Endodermal cell (in vitro differentiated cells): ENCODE measurements at regions not wholly inside any gene's neighbourhood (a gene's known extent, or its start where the extent isn't known, plus 50 kb on each side); places are given as distances from the start of the nearest gene placed in this dataset.

Experiments used
- DNase-seq: peaks from one replicate; pipeline ENCODE4 v3.0.0-alpha.2; 2017
- H3K27ac ChIP-seq: 2 replicates; pipeline ENCODE4 v1.5.1; 2013; ENCODE audit warnings: mild to moderate bottlenecking, low read depth, low read length, moderate library complexity
- H3K27me3 ChIP-seq: 2 replicates; pipeline ENCODE4 v1.6.1; 2013; ENCODE audit warnings: mild to moderate bottlenecking, low read length, moderate library complexity; ENCODE audit not compliant: insufficient read depth, control insufficient read depth, poor library complexity, severe bottlenecking
- H3K36me3 ChIP-seq: 2 replicates; pipeline ENCODE4 v1.7.0; 2013; ENCODE audit warnings: mild to moderate bottlenecking, low read length, moderate library complexity; ENCODE audit not compliant: control insufficient read depth, insufficient read depth
- H3K4me1 ChIP-seq: one replicate; pipeline ENCODE4 v1.7.0; 2013; ENCODE audit warnings: low read length; ENCODE audit not compliant: control insufficient read depth, insufficient read depth
- H3K4me3 ChIP-seq: 2 replicates; pipeline ENCODE4 v1.5.1; 2013; ENCODE audit warnings: mild to moderate bottlenecking, low read length, moderate library complexity
- H3K9ac ChIP-seq: 2 replicates; pipeline ENCODE4 v1.6.1; 2013; ENCODE audit warnings: mild to moderate bottlenecking, low read length, moderate library complexity; ENCODE audit not compliant: poor library complexity, severe bottlenecking; ENCODE audit errors: extremely low read depth
- H3K9me3 ChIP-seq: 2 replicates; pipeline ENCODE4 v1.6.1; 2013; ENCODE audit warnings: mild to moderate bottlenecking, low read length, moderate library complexity; ENCODE audit not compliant: control insufficient read depth
- H3K27ac Mint-ChIP-seq: 2 replicates; pipeline ENCODE4 v1.8.0; 2020; ENCODE audit warnings: mixed read lengths
- H3K27me3 Mint-ChIP-seq: 2 replicates; pipeline ENCODE4 v1.8.0; 2021; ENCODE audit warnings: mild to moderate bottlenecking, mixed read lengths; ENCODE audit not compliant: insufficient read depth
- H3K36me3 Mint-ChIP-seq: 2 replicates; pipeline ENCODE4 v1.8.0; 2020; ENCODE audit warnings: low read depth, mixed read lengths
- H3K4me1 Mint-ChIP-seq: 2 replicates; pipeline ENCODE4 v1.8.0; 2020; ENCODE audit warnings: mixed read lengths
- H3K4me3 Mint-ChIP-seq: 2 replicates; pipeline ENCODE4 v1.8.0; 2020; ENCODE audit warnings: mild to moderate bottlenecking, moderate library complexity, mixed read lengths
- H3K9me3 Mint-ChIP-seq: 2 replicates; pipeline ENCODE4 v1.8.0; 2020; ENCODE audit warnings: mild to moderate bottlenecking, mixed read lengths
- WGBS, 2 experiments: methylation state at CpG; one replicate each; pipeline versions ENCODE4 v1.1.5 to v1.1.7; 2013; ENCODE audit warnings: missing lambda C conversion rate in 2 of 2, mixed read lengths in 1 of 2; ENCODE audit not compliant: insufficient coverage in 1 of 2, insufficient read length in 1 of 2; 5-methylcytosine and 5-hydroxymethylcytosine counted together
- TF ChIP-seq, protein P1 (sequence below): fragments of 200-600 bp; sonication (generic); conservative IDR thresholded peaks from 2 replicates; pipeline ENCODE4 v1.5.0; 2021; ENCODE audit warnings: antibody characterized with exemption, mild to moderate bottlenecking

DNA sequence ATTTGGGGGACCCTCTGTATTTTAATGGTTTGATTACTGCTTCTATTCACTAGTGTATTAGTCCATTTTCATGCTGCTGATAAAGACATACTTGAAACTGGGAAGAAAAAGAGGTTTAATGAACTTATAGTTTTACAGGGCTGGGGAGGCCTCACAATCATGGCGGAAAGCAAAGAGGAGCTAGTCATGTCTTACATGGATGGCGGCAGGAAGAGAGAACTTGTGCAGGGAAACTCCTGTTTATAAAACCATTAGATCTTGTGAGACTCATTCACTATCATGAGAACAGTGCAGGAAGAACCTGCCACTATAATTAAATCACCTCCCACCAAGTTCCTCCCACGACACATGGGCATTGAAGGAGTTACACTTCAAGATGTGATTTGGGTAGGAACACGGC, 464.5 kb upstream of the RGS18 start:
- Mint-ChIP-seq H3K27me3 (no peaks in the 10 kb centered on the region), H3K4me3 (no peak overlapping the region), H3K36me3 (peaks cover 19% of the 10 kb centered on the region), H3K9me3 (peaks cover 35% of the 10 kb centered on the region), H3K27ac (no peak overlapping the region), H3K4me1 (no peaks in the 10 kb centered on the region)
- Histone ChIP-seq H3K36me3 (peaks cover 8% of the 10 kb centered on the region), H3K27me3 (no peaks in the 10 kb centered on the region), H3K9ac (no peak overlapping the region), H3K4me1 (peaks cover 4% of the 10 kb centered on the region), H3K27ac (no peak overlapping the region), H3K4me3 (peak overlapping the region; percentile 69), H3K9me3 (peaks cover 37% of the 10 kb centered on the region)
- WGBS, 2 experiments = 93 to 94% methylated on average over 3 to 4 of the region's 4 CpGs
- TF ChIP-seq, protein P1, sequence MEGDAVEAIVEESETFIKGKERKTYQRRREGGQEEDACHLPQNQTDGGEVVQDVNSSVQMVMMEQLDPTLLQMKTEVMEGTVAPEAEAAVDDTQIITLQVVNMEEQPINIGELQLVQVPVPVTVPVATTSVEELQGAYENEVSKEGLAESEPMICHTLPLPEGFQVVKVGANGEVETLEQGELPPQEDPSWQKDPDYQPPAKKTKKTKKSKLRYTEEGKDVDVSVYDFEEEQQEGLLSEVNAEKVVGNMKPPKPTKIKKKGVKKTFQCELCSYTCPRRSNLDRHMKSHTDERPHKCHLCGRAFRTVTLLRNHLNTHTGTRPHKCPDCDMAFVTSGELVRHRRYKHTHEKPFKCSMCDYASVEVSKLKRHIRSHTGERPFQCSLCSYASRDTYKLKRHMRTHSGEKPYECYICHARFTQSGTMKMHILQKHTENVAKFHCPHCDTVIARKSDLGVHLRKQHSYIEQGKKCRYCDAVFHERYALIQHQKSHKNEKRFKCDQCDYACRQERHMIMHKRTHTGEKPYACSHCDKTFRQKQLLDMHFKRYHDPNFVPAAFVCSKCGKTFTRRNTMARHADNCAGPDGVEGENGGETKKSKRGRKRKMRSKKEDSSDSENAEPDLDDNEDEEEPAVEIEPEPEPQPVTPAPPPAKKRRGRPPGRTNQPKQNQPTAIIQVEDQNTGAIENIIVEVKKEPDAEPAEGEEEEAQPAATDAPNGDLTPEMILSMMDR = no peak
- DNase-seq = no peak

DNA sequence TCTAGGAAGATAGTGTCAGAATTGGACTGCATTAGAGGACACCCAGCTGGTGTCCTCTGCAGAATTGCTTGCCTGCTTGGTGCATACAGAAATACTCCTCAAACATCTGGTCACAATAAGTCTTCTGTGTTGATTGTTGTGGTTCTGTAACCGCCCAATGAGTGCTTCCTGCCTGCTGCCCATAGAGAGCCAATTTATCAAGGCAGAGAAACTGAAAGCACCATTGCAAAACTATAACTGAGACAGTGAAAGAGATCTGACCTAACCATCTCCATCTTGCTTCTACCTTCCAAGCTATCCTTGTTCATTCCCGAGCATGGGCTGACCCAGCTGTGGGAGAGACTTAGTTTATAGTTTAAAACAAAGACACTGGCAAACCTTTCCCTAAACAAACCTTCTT, 462.4 kb upstream of the RGS18 start:
- Mint-ChIP-seq H3K27me3 (no peaks in the 10 kb centered on the region), H3K4me3 (no peak overlapping the region), H3K9me3 (peaks cover 35% of the 10 kb centered on the region), H3K36me3 (peaks cover 19% of the 10 kb centered on the region), H3K4me1 (peaks cover 14% of the 10 kb centered on the region), H3K27ac (no peak overlapping the region)
- WGBS, 2 experiments = 100% methylated on average over 1 to 2 of the region's 2 CpGs
- H3K36me3 ChIP-seq = peaks cover 8% of the 10 kb centered on the region
- H3K27ac ChIP-seq = no peak overlapping the region
- H3K27me3 ChIP-seq = no peaks in the 10 kb centered on the region
- no peak for DNase-seq
- peaks cover 37% of the 10 kb centered on the region for H3K9me3 ChIP-seq
- no peak overlapping the region for H3K9ac ChIP-seq
- H3K4me1 ChIP-seq = peaks cover 4% of the 10 kb centered on the region
- H3K4me3 ChIP-seq = no peak overlapping the region
- TF ChIP-seq, protein P1 = no peak

DNA sequence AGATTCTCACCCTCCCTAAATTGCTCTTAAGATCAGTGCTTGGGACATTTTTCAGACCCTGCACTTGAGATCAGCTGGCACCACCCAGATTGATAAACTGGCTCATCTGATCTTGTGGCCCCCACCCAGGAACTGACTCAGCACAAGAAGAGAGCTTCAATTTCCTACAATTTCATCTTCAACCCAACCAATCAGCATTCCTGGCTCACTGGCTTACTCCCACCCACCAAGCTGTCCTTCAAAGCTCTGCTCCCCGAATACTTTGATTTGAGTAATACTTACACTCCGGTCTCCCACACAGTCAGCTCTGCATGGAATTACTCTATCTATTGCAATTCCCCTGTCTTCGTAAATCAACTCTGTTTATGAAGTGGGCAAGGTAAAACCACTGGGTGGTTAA, 461.9 kb upstream of the RGS18 start:
- Mint-ChIP-seq H3K27me3 (no peaks in the 10 kb centered on the region), H3K36me3 (peaks cover 19% of the 10 kb centered on the region), H3K9me3 (peaks cover 35% of the 10 kb centered on the region), H3K4me1 (peaks cover 17% of the 10 kb centered on the region), H3K27ac (no peak overlapping the region), H3K4me3 (no peak overlapping the region)
- peaks cover 37% of the 10 kb centered on the region for H3K9me3 ChIP-seq
- 94 to 100% methylated on average over 1 to 3 of the region's 3 CpGs for WGBS, 2 experiments
- TF ChIP-seq, protein P1 = no peak
- no peak for DNase-seq
- H3K9ac ChIP-seq = no peak overlapping the region
- H3K27me3 ChIP-seq = no peaks in the 10 kb centered on the region
- H3K36me3 ChIP-seq = peaks cover 8% of the 10 kb centered on the region
- no peak overlapping the region for H3K27ac ChIP-seq
- H3K4me3 ChIP-seq = no peak overlapping the region
- H3K4me1 ChIP-seq = peaks cover 4% of the 10 kb centered on the region
